ENCODE measurements at regions not wholly inside any gene's neighbourhood (a gene's known extent, or its start where the extent isn't known, plus 50 kb on each side); places are given as distances from the start of the nearest gene placed in this dataset.

GRCh38 chr4:14641871-14642270 is 360.4 kb upstream of the CPEB2 start:
- no peak for TF ChIP-seq SUZ12 (IDR thresholded peaks at IDR 0.05; ENCODE audit: extremely low read depth, insufficient read depth, insufficient read length)
- no peak for TF ChIP-seq YY1 (IDR thresholded peaks at IDR 0.05; ENCODE audit: insufficient read depth, insufficient read length)
- no peak for TF ChIP-seq ZNF274 (IDR thresholded peaks at IDR 0.05; ENCODE audit: low read depth, low read length)
- no peak overlapping the region for H3K4me3 ChIP-seq (ENCODE audit: insufficient read length, low read depth)
- H3K9me3 ChIP-seq (ENCODE audit: insufficient read depth, low read length), result no peaks in the 10 kb centered on the region
- H3K36me3 ChIP-seq (ENCODE audit: insufficient read depth, insufficient read length, low read length), result no peaks in the 10 kb centered on the region
- H3K4me1 ChIP-seq (ENCODE audit: insufficient read depth, insufficient read length), result no peaks in the 10 kb centered on the region
- H3K27me3 ChIP-seq (ENCODE audit: insufficient read depth, insufficient read length), result no peaks in the 10 kb centered on the region
- no peak for DNase-seq (ENCODE audit: low read depth, low spot score)
- H3K9ac ChIP-seq (ENCODE audit: insufficient read length, low read depth), result no peak overlapping the region

DNA sequence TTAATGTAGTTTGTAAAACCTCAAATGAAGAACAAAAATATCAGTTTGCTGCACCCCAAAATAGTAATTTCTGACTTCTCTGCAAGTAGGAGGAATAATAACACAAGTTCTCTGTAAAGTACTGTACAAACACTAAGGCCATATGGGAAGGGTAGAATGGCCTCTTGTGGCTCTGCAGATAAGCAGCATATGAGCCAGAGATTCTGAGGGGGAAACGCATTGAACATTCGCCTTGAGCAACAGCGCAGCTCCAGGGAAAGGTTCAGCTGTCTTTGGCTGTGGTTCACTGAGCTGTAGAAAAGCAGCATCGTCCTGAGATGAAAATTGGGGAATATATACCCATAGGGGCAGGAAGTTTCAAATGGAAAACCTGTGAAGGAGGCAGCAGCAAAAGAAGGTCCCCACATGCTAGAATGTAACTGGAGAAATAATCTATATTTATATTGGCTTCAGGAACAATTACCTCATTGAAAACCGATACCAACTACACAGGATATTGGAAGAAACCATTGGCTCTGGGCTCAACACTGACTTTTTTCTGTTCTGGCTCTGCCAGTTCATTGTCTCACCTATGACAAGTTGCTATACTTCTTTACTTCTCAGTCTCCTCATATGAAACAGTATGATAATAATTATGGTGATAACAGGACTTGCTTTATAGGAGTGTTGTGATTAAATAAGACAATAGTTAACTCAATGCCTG is 357.6 kb upstream of the CPEB2 start:
- no peaks in the 10 kb centered on the region for H3K36me3 ChIP-seq (ENCODE audit: insufficient read depth, insufficient read length, low read length)
- no peak overlapping the region for H3K4me3 ChIP-seq (ENCODE audit: insufficient read length, low read depth)
- H3K9ac ChIP-seq (ENCODE audit: insufficient read length, low read depth), result no peak overlapping the region
- H3K27me3 ChIP-seq (ENCODE audit: insufficient read depth, insufficient read length), result no peaks in the 10 kb centered on the region
- H3K9me3 ChIP-seq (ENCODE audit: insufficient read depth, low read length), result no peaks in the 10 kb centered on the region
- H3K4me1 ChIP-seq (ENCODE audit: insufficient read depth, insufficient read length), result no peaks in the 10 kb centered on the region
- TF ChIP-seq SUZ12 (IDR thresholded peaks at IDR 0.05; ENCODE audit: extremely low read depth, insufficient read depth, insufficient read length) (no peak), YY1 (IDR thresholded peaks at IDR 0.05; ENCODE audit: insufficient read depth, insufficient read length) (no peak), ZNF274 (IDR thresholded peaks at IDR 0.05; ENCODE audit: low read depth, low read length) (no peak)
- DNase-seq (ENCODE audit: low read depth, low spot score), result no peak

DNA sequence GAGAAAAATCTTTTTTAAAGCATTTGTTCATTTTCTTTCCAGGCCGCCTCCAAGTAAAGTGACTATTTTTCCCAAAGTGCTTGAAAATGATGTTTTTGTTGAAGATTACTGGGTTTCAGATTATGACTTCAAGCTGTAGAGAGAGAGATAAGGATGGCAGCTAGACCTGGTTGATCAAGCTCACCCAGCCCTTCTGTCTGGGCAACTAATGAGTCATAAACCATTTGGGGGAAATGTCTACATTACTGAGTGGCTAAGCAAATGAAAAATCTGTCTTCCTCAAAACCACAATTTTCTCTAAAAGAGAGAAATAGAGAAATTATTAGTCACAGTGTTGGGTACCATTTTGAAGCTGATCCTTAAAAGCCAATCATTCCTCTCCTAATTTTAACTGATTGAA is 355.4 kb upstream of the CPEB2 start:
- Histone ChIP-seq H3K4me1 (ENCODE audit: insufficient read depth, insufficient read length) (no peaks in the 10 kb centered on the region), H3K9ac (ENCODE audit: insufficient read length, low read depth) (no peak overlapping the region), H3K9me3 (ENCODE audit: insufficient read depth, low read length) (no peaks in the 10 kb centered on the region), H3K36me3 (ENCODE audit: insufficient read depth, insufficient read length, low read length) (no peaks in the 10 kb centered on the region), H3K27me3 (ENCODE audit: insufficient read depth, insufficient read length) (no peaks in the 10 kb centered on the region), H3K4me3 (ENCODE audit: insufficient read length, low read depth) (no peak overlapping the region)
- DNase-seq (ENCODE audit: low read depth, low spot score), result no peak
- TF ChIP-seq ZNF274 (IDR thresholded peaks at IDR 0.05; ENCODE audit: low read depth, low read length) (no peak), SUZ12 (IDR thresholded peaks at IDR 0.05; ENCODE audit: extremely low read depth, insufficient read depth, insufficient read length) (no peak), YY1 (IDR thresholded peaks at IDR 0.05; ENCODE audit: insufficient read depth, insufficient read length) (no peak)

DNA sequence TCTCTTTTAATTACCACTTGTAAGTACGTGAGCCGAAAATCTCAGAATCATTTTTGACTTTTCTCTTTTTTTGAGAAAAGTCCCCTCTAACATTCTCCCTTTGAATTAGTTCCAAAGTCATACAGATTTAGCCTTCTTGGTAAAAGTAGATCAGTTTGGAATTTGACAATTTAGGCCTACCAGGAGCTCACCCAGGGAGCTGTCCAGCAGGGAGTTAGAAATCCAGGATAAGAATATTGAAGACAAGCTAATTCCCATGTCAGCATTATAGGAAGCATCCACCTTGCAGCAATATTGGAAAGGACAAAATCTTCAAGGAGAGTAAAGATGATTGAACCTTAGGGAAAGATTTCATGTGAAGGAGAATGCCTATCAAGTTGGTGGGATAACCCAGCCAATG is 352.2 kb upstream of the CPEB2 start:
- no peaks in the 10 kb centered on the region for H3K36me3 ChIP-seq (ENCODE audit: insufficient read depth, insufficient read length, low read length)
- no peak overlapping the region for H3K9ac ChIP-seq (ENCODE audit: insufficient read length, low read depth)
- TF ChIP-seq YY1 (IDR thresholded peaks at IDR 0.05; ENCODE audit: insufficient read depth, insufficient read length), result no peak
- H3K4me1 ChIP-seq (ENCODE audit: insufficient read depth, insufficient read length), result no peaks in the 10 kb centered on the region
- DNase-seq (ENCODE audit: low read depth, low spot score), result no peak
- no peaks in the 10 kb centered on the region; the same call in 1 of the 2 replicates for H3K9me3 ChIP-seq (ENCODE audit: insufficient read depth, low read length)
- no peaks in the 10 kb centered on the region for H3K27me3 ChIP-seq (ENCODE audit: insufficient read depth, insufficient read length)
- no peak overlapping the region for H3K4me3 ChIP-seq (ENCODE audit: insufficient read length, low read depth)

GRCh38 chr4:14652522-14652921 is 349.8 kb upstream of the CPEB2 start:
- no peak for DNase-seq (ENCODE audit: low read depth, low spot score)
- no peaks in the 10 kb centered on the region for H3K4me1 ChIP-seq (ENCODE audit: insufficient read depth, insufficient read length)
- TF ChIP-seq SUZ12 (IDR thresholded peaks at IDR 0.05; ENCODE audit: extremely low read depth, insufficient read depth, insufficient read length), result no peak
- no peak for TF ChIP-seq YY1 (IDR thresholded peaks at IDR 0.05; ENCODE audit: insufficient read depth, insufficient read length)
- no peak for TF ChIP-seq ZNF274 (IDR thresholded peaks at IDR 0.05; ENCODE audit: low read depth, low read length)
- H3K36me3 ChIP-seq (ENCODE audit: insufficient read depth, insufficient read length, low read length), result no peaks in the 10 kb centered on the region
- no peaks in the 10 kb centered on the region; the same call in 1 of the 2 replicates for H3K9me3 ChIP-seq (ENCODE audit: insufficient read depth, low read length)
- no peak overlapping the region for H3K9ac ChIP-seq (ENCODE audit: insufficient read length, low read depth)
- H3K27me3 ChIP-seq (ENCODE audit: insufficient read depth, insufficient read length), result no peaks in the 10 kb centered on the region
- H3K4me3 ChIP-seq (ENCODE audit: insufficient read length, low read depth), result no peak overlapping the region

GRCh38 chr4:14653338-14653737 is 348.9 kb upstream of the CPEB2 start:
- H3K27me3 ChIP-seq (ENCODE audit: insufficient read depth, insufficient read length), result no peaks in the 10 kb centered on the region
- no peak for DNase-seq (ENCODE audit: low read depth, low spot score)
- no peak overlapping the region for H3K4me3 ChIP-seq (ENCODE audit: insufficient read length, low read depth)
- no peaks in the 10 kb centered on the region for H3K36me3 ChIP-seq (ENCODE audit: insufficient read depth, insufficient read length, low read length)
- TF ChIP-seq SUZ12 (IDR thresholded peaks at IDR 0.05; ENCODE audit: extremely low read depth, insufficient read depth, insufficient read length) (no peak), ZNF274 (IDR thresholded peaks at IDR 0.05; ENCODE audit: low read depth, low read length) (no peak), YY1 (IDR thresholded peaks at IDR 0.05; ENCODE audit: insufficient read depth, insufficient read length) (no peak)
- H3K9ac ChIP-seq (ENCODE audit: insufficient read length, low read depth), result no peak overlapping the region
- no peaks in the 10 kb centered on the region for H3K4me1 ChIP-seq (ENCODE audit: insufficient read depth, insufficient read length)
- no peaks in the 10 kb centered on the region; the same call in 1 of the 2 replicates for H3K9me3 ChIP-seq (ENCODE audit: insufficient read depth, low read length)

DNA sequence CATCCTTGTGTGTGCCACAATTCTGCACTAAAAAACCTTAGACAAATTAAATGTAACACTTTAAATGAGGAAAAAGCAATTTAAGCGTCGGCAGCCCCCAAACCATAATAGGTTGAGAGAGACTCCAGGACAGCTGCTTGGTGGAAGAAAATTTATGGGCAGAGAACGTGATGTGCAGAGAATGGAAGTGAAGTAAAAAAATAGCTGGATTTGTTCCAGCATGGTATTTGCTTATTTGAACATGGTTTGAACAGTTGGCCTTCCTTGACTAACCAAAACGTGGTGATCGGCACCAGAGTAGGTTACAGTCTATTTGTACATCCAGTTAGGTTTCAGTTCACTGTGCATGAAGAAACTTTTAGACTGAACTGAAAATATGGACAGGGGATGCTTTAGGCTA is 343.0 kb upstream of the CPEB2 start:
- no peak for DNase-seq (ENCODE audit: low read depth, low spot score)
- Histone ChIP-seq H3K9ac (ENCODE audit: insufficient read length, low read depth) (no peak overlapping the region), H3K4me3 (ENCODE audit: insufficient read length, low read depth) (no peak overlapping the region), H3K36me3 (ENCODE audit: insufficient read depth, insufficient read length, low read length) (no peaks in the 10 kb centered on the region), H3K9me3 (ENCODE audit: insufficient read depth, low read length) (no peaks in the 10 kb centered on the region), H3K27me3 (ENCODE audit: insufficient read depth, insufficient read length) (no peaks in the 10 kb centered on the region), H3K4me1 (ENCODE audit: insufficient read depth, insufficient read length) (no peaks in the 10 kb centered on the region)
- TF ChIP-seq SUZ12 (IDR thresholded peaks at IDR 0.05; ENCODE audit: extremely low read depth, insufficient read depth, insufficient read length) (no peak), YY1 (IDR thresholded peaks at IDR 0.05; ENCODE audit: insufficient read depth, insufficient read length) (no peak), ZNF274 (IDR thresholded peaks at IDR 0.05; ENCODE audit: low read depth, low read length) (no peak)

Measured in NT2/D1 (cell line).